Neural cell (in vitro differentiated cells): ENCODE measurements at regions not wholly inside any gene's neighbourhood (a gene's known extent, or its start where the extent isn't known, plus 50 kb on each side); places are given as distances from the start of the nearest gene placed in this dataset.
"Not testable (repeated sequence)": the region's sequence is repeated elsewhere in the genome, so short reads cannot be mapped to it uniquely, and the experiment has no call there.

Experiments used
- H2AFZ ChIP-seq: fragments of 200-600, 300-800 bp; sonication (generic), shearing (Covaris generic); 2 replicates; pipeline ENCODE4 v1.6.0; 2014; ENCODE audit warnings: low read depth, mild to moderate bottlenecking, antibody characterized with exemption, low read length, moderate library complexity
- H3F3A ChIP-seq: fragments of 200-600 bp; shearing (Covaris generic); 2 replicates; pipeline ENCODE4 v1.6.1; 2016; ENCODE audit warnings: mild to moderate bottlenecking, moderate library complexity, mixed read lengths, antibody characterized with exemption, low read length; ENCODE audit not compliant: insufficient read depth, poor library complexity, severe bottlenecking
- H3K27ac ChIP-seq: fragments of 200-600, 300-800 bp; sonication (generic), shearing (Covaris generic); 2 replicates; pipeline ENCODE4 v1.5.1; 2014; ENCODE audit warnings: mild to moderate bottlenecking, low read length, moderate library complexity
- H3K27me3 ChIP-seq: fragments of 300-800, 200-600 bp; sonication (generic), shearing (Covaris generic); 2 replicates; pipeline ENCODE4 v1.6.0; 2014; ENCODE audit warnings: mild to moderate bottlenecking, low read depth, low read length, moderate library complexity; ENCODE audit not compliant: insufficient read depth
- H3K36me3 ChIP-seq: fragments of 300-800, 200-600 bp; sonication (generic), shearing (Covaris generic); 2 replicates; pipeline ENCODE4 v1.5.1; 2014; ENCODE audit warnings: mild to moderate bottlenecking, antibody characterized with exemption, low read length, moderate library complexity; ENCODE audit not compliant: insufficient read depth
- H3K4me2 ChIP-seq: fragments of 300-800, 200-600 bp; sonication (generic), shearing (Covaris generic); 2 replicates; pipeline ENCODE4 v1.6.0; 2014; ENCODE audit warnings: mild to moderate bottlenecking, low read length
- H3K4me3 ChIP-seq: fragments of 300-800, 200-600 bp; sonication (generic), shearing (Covaris generic); 2 replicates; pipeline ENCODE4 v1.5.1; 2014; ENCODE audit warnings: mild to moderate bottlenecking, low read length, moderate library complexity
- H3K79me2 ChIP-seq: fragments of 200-600 bp; shearing (Covaris generic); replicated peaks from 2 replicates; pipeline ENCODE4 v1.6.0; 2014; ENCODE audit warnings: mild to moderate bottlenecking, low read length, moderate library complexity; ENCODE audit not compliant: insufficient read depth
- H3K9ac ChIP-seq: fragments of 300-800, 200-600 bp; sonication (generic), shearing (Covaris generic); 2 replicates; pipeline ENCODE4 v1.6.1; 2016; ENCODE audit warnings: mild to moderate bottlenecking, low read length, mixed read lengths
- H3K9me2 ChIP-seq: fragments of 200-600 bp; shearing (Covaris generic); 2 replicates; pipeline ENCODE4 v1.6.1; 2016; ENCODE audit warnings: mild to moderate bottlenecking, low read length, mixed read lengths; ENCODE audit not compliant: insufficient read depth
- H3K9me3 ChIP-seq: fragments of 200-600, 300-800 bp; sonication (generic), shearing (Covaris generic); 2 replicates; pipeline ENCODE4 v1.6.1; 2016; ENCODE audit warnings: mild to moderate bottlenecking, mixed run types, low read length, moderate library complexity, mixed read lengths
- H4K20me1 ChIP-seq: fragments of 200-600 bp; shearing (Covaris generic); 2 replicates; pipeline ENCODE4 v1.6.1; 2016; ENCODE audit warnings: mild to moderate bottlenecking, mixed run types; ENCODE audit not compliant: insufficient read depth
- CTCF ChIP-seq: fragments of 450-650 bp; IDR thresholded peaks from 2 replicates; pipeline ENCODE4 v1.5.1; 2014; ENCODE audit warnings: antibody characterized with exemption, mild to moderate bottlenecking, moderate library complexity; ENCODE audit not compliant: poor library complexity, severe bottlenecking
- EZH2 ChIP-seq: fragments of 200-600, 300-800 bp; shearing (Covaris generic), sonication (generic); IDR thresholded peaks from 2 replicates; pipeline ENCODE4 v1.6.1; 2014; ENCODE audit warnings: antibody characterized with exemption, low read length, borderline replicate concordance, mild to moderate bottlenecking; ENCODE audit not compliant: insufficient read depth, poor library complexity, severe bottlenecking
- POLR2AphosphoS5 ChIP-seq: IDR thresholded peaks from 2 replicates; pipeline ENCODE4 v1.6.1; 2012
- RAD21 ChIP-seq: fragments of 450-650 bp; conservative IDR thresholded peaks from 2 replicates; pipeline ENCODE4 v1.6.1; 2014; ENCODE audit warnings: antibody characterized with exemption, mild to moderate bottlenecking, moderate library complexity
- REST ChIP-seq: IDR thresholded peaks from 2 replicates; pipeline ENCODE4 v1.6.1; 2012; ENCODE audit warnings: borderline replicate concordance
- SMC3 ChIP-seq: fragments of 450-650 bp; conservative IDR thresholded peaks from 2 replicates; pipeline ENCODE4 v1.6.1; 2014; ENCODE audit warnings: antibody characterized with exemption, mild to moderate bottlenecking, moderate library complexity; ENCODE audit not compliant: poor library complexity

- peaks cover 4% of the 10 kb centered on the region for H3F3A ChIP-seq
- no peaks in the 10 kb centered on the region for H3K27me3 ChIP-seq
Measured at GRCh38 chr4:105068516-105068915, 78.2 kb upstream of the TET2 start.

GRCh38 chr4:105072095-105072494 lies 74.6 kb upstream of the TET2 start:
- H3K9me3 ChIP-seq, H3K79me2 ChIP-seq, H2AFZ ChIP-seq, H3K27ac ChIP-seq, H3K27me3 ChIP-seq, H3K9ac ChIP-seq, H3F3A ChIP-seq, H3K9me2 ChIP-seq, H3K4me2 ChIP-seq, H4K20me1 ChIP-seq, H3K36me3 ChIP-seq, H3K4me3 ChIP-seq: not testable (repeated sequence)

More at GRCh38 chr4:105068516-105068915, 78.2 kb upstream of the TET2 start:
- Histone ChIP-seq H2AFZ (peak overlapping the region; percentile 18), H3K9me2 (no peaks in the 10 kb centered on the region), H3K36me3 (no peaks in the 10 kb centered on the region), H3K79me2 (no peaks in the 10 kb centered on the region), H3K9ac (peak overlapping the region; percentile 50), H3K27ac (peak overlapping the region; percentile 73), H3K4me3 (peak overlapping the region; percentile 36), H3K9me3 (no peaks in the 10 kb centered on the region), H3K4me2 (peak overlapping the region; percentile 85), H4K20me1 (no peaks in the 10 kb centered on the region)
- TF ChIP-seq RAD21 (no peak), CTCF (no peak), SMC3 (no peak), POLR2AphosphoS5 (peak; percentile 38)

- Histone ChIP-seq H3K27ac (no peak overlapping the region), H3K36me3 (no peaks in the 10 kb centered on the region), H3K9ac (no peak overlapping the region), H3K79me2 (no peaks in the 10 kb centered on the region), H3K4me2 (no peak overlapping the region), H3K9me2 (no peaks in the 10 kb centered on the region), H2AFZ (no peak overlapping the region), H3K4me3 (no peak overlapping the region), H3F3A (no peaks in the 10 kb centered on the region), H3K27me3 (no peaks in the 10 kb centered on the region), H3K9me3 (no peaks in the 10 kb centered on the region), H4K20me1 (no peaks in the 10 kb centered on the region)
- TF ChIP-seq RAD21 = no peak
- TF ChIP-seq EZH2 = no peak
Measured at GRCh38 chr4:105074097-105074496, 72.6 kb upstream of the TET2 start.

GRCh38 chr4:105075045-105075444 lies 71.6 kb upstream of the TET2 start:
- no peak overlapping the region for H3K4me3 ChIP-seq
- no peaks in the 10 kb centered on the region for H3K27me3 ChIP-seq
- H3K79me2 ChIP-seq = no peaks in the 10 kb centered on the region
- H4K20me1 ChIP-seq = no peaks in the 10 kb centered on the region
- H3K4me2 ChIP-seq = no peak overlapping the region
- no peak overlapping the region for H3K9ac ChIP-seq
- no peak overlapping the region for H2AFZ ChIP-seq
- no peaks in the 10 kb centered on the region for H3K9me3 ChIP-seq
- no peak overlapping the region for H3K27ac ChIP-seq
- H3F3A ChIP-seq = no peaks in the 10 kb centered on the region
- no peak for TF ChIP-seq SMC3
- no peak for TF ChIP-seq RAD21
- no peak for TF ChIP-seq REST
- no peaks in the 10 kb centered on the region for H3K36me3 ChIP-seq
- H3K9me2 ChIP-seq = no peaks in the 10 kb centered on the region
